OCI-LY1 (cell line): ENCODE measurements at regions not wholly inside any gene's neighbourhood (a gene's known extent, or its start where the extent isn't known, plus 50 kb on each side); places are given as distances from the start of the nearest gene placed in this dataset.

ENCODE experiments used
- H2AFZ ChIP-seq: fragments of 200-600 bp; sonication (generic), shearing (Covaris generic); 2 replicates; pipeline ENCODE4 v1.6.0; 2014; ENCODE audit warnings: antibody characterized with exemption, mild to moderate bottlenecking, low read length
- H3F3A ChIP-seq: fragments of 200-600 bp; sonication (generic), shearing (Covaris generic); 2 replicates; pipeline ENCODE4 v1.6.0; 2014; ENCODE audit warnings: mild to moderate bottlenecking, antibody characterized with exemption, low read length, moderate library complexity; ENCODE audit not compliant: insufficient read depth
- H3K27ac ChIP-seq: fragments of 200-600 bp; sonication (generic); 2 replicates; pipeline ENCODE4 v1.5.1; 2014; ENCODE audit warnings: low read length, mixed run types, mild to moderate bottlenecking, low read depth; ENCODE audit not compliant: poor library complexity, severe bottlenecking
- H3K27me3 ChIP-seq: fragments of 200-600 bp; sonication (generic); 2 replicates; pipeline ENCODE4 v1.6.0; 2014; ENCODE audit warnings: antibody characterized with exemption, mild to moderate bottlenecking, low read length, moderate library complexity; ENCODE audit not compliant: insufficient read depth
- H3K36me3 ChIP-seq: fragments of 200-600 bp; sonication (generic); 2 replicates; pipeline ENCODE4 v1.6.1; 2014; ENCODE audit warnings: mild to moderate bottlenecking, antibody characterized with exemption, low read length, moderate library complexity, mixed read lengths; ENCODE audit not compliant: insufficient read depth
- H3K4me1 ChIP-seq: fragments of 200-600 bp; sonication (generic); 2 replicates; pipeline ENCODE4 v1.5.1; 2014; ENCODE audit warnings: mild to moderate bottlenecking, low read length, moderate library complexity; ENCODE audit not compliant: insufficient read depth, severe bottlenecking
- H3K4me2 ChIP-seq: fragments of 200-600 bp; sonication (generic), shearing (Covaris generic); 2 replicates; pipeline ENCODE4 v1.6.1; 2014; ENCODE audit warnings: low read length
- H3K4me3 ChIP-seq: fragments of 200-600 bp; sonication (generic); 2 replicates; pipeline ENCODE4 v1.5.1; 2014; ENCODE audit warnings: low read length, low read depth, mild to moderate bottlenecking, mixed read lengths; ENCODE audit not compliant: poor library complexity, severe bottlenecking
- H3K79me2 ChIP-seq: fragments of 200-600 bp; shearing (Covaris generic); 2 replicates; pipeline ENCODE4 v1.6.1; 2016; ENCODE audit warnings: mixed run types, low read length, mixed read lengths; ENCODE audit not compliant: insufficient read depth
- H3K9ac ChIP-seq: fragments of 200-600 bp; sonication (generic), shearing (Covaris generic); 2 replicates; pipeline ENCODE4 v1.6.1; 2014; ENCODE audit warnings: mild to moderate bottlenecking, low read length, mixed read lengths
- H3K9me2 ChIP-seq: fragments of 200-600 bp; sonication (generic), shearing (Covaris generic); 2 replicates; pipeline ENCODE4 v1.6.1; 2014; ENCODE audit warnings: low read depth, mild to moderate bottlenecking, low read length, mixed read lengths
- H3K9me3 ChIP-seq: fragments of 200-600 bp; shearing (Covaris generic); 2 replicates; pipeline ENCODE4 v1.6.1; 2014; ENCODE audit warnings: low read length, mixed read lengths
- H4K20me1 ChIP-seq: fragments of 200-600 bp; sonication (generic), shearing (Covaris generic); 2 replicates; pipeline ENCODE4 v1.6.0; 2016; ENCODE audit warnings: mild to moderate bottlenecking, low read length; ENCODE audit not compliant: insufficient read depth
- CTCF ChIP-seq: fragments of 200-600 bp; sonication (generic), shearing (Covaris generic); IDR thresholded peaks from 2 replicates; pipeline ENCODE4 v1.5.1; 2017; ENCODE audit warnings: mild to moderate bottlenecking, antibody characterized with exemption, low read length, moderate library complexity, mixed read lengths
- EZH2 ChIP-seq: fragments of 200-600 bp; sonication (generic), shearing (Covaris generic); IDR thresholded peaks from 2 replicates; pipeline ENCODE4 v1.8.0; 2017; ENCODE audit warnings: borderline replicate concordance, mixed run types, mild to moderate bottlenecking, antibody characterized with exemption, low read length, moderate library complexity, mixed read lengths

DNA sequence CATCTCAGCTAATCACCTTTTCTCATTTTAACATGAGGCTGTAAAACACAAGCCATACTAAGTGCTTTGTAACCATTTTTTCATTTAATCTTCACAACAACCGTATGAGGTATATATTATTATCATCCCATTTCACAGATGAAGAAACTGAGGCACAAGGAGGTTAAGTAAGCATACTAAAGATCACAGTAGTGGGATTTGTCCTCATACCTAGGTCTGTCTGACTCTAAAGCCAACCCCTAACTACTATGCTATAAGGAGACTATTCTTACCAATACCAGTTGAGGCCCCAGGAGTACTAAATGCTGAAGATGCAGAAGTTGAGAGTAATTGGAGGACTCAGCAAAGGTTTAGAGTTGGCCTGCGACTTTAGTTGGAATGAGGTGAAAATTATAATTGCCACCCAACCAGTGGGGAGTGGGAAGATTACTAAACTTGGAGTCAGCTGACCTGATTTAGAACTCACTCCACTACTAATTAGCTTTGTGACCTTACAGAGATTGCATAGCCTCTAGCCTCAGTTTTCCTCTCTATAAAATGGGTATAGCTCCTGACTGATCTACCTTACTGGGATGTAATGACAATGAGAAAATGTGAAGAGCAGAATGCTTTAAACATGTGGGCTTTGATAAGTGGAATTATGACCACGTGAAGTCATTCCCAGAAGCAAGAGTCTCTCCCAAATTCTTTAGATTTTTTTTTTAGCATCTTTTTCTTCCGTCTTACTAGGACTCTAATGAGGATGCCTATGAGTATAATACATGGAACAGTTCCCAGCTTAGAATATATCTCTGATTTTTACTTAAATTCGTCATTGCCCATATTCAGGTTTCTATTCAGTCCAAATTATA lies 85.8 kb upstream of the IPO9 start:
- H3K4me1 ChIP-seq, result peaks cover 16% of the 10 kb centered on the region
- H3K9ac ChIP-seq, result no peak overlapping the region
- no peak overlapping the region for H3K4me3 ChIP-seq
- H2AFZ ChIP-seq, result no peak overlapping the region
- no peaks in the 10 kb centered on the region for H3K9me3 ChIP-seq
- no peaks in the 10 kb centered on the region for H4K20me1 ChIP-seq
- no peaks in the 10 kb centered on the region for H3K79me2 ChIP-seq
- no peaks in the 10 kb centered on the region for H3K36me3 ChIP-seq
- H3K27me3 ChIP-seq, result no peaks in the 10 kb centered on the region; the same call in 1 of the 2 replicates
- H3K27ac ChIP-seq, result no peak overlapping the region
- H3F3A ChIP-seq, result no peaks in the 10 kb centered on the region
- no peak overlapping the region for H3K4me2 ChIP-seq
- no peaks in the 10 kb centered on the region for H3K9me2 ChIP-seq
- TF ChIP-seq EZH2, result no peak
- TF ChIP-seq CTCF, result no peak

DNA sequence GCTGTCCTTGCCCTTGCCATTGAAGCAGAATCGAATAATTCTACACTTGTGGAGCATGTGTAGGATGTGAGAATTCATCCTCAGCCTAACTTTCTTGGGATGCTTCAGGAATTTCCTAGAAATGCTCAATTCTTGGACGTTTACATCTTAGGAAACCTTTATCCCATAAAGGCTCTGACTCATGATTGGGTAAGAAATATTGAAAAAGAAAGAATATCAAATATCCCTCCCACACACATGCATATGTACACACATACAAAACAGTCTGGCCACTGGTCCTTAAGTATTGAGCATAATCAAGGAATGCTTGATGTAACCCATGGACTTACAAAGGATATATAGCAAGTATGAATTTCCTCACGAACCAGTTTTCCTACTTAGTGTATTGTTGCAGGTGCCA lies 83.9 kb upstream of the IPO9 start:
- Histone ChIP-seq H3K27me3 (no peaks in the 10 kb centered on the region), H3K27ac (no peak overlapping the region), H3K36me3 (no peaks in the 10 kb centered on the region), H3F3A (no peaks in the 10 kb centered on the region), H3K4me2 (no peak overlapping the region), H3K79me2 (no peaks in the 10 kb centered on the region), H3K4me3 (no peak overlapping the region), H3K9ac (no peak overlapping the region), H4K20me1 (no peaks in the 10 kb centered on the region), H2AFZ (no peak overlapping the region), H3K9me2 (no peaks in the 10 kb centered on the region), H3K9me3 (no peaks in the 10 kb centered on the region), H3K4me1 (peaks cover 6% of the 10 kb centered on the region)
- TF ChIP-seq CTCF, result no peak

DNA sequence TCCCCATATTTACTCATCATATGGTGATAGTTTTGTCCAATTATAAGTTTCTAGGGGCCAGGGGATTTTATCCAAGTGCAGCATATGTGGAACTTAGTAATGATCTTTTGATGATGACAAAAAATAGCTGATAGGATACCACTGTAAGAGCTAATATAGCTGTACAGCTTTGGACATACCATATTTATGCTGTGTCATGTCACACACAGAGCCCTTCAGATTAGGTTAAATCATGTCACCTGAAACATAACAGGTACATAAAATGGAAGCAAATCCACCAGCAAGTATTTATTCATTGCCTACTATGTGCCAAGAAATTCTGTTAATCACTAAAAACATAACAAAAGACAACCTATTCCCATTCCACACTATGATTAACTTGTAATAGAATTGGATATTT lies 82.8 kb upstream of the IPO9 start:
- no peaks in the 10 kb centered on the region for H3K36me3 ChIP-seq
- no peak overlapping the region for H3K4me2 ChIP-seq
- H3K9me3 ChIP-seq, result no peaks in the 10 kb centered on the region
- H3K27ac ChIP-seq, result no peak overlapping the region
- no peak overlapping the region for H3K4me3 ChIP-seq
- H3K9ac ChIP-seq, result no peak overlapping the region
- TF ChIP-seq EZH2 (no peak), CTCF (no peak)
- no peaks in the 10 kb centered on the region for H3F3A ChIP-seq
- H3K9me2 ChIP-seq, result no peaks in the 10 kb centered on the region
- no peaks in the 10 kb centered on the region for H3K4me1 ChIP-seq
- H2AFZ ChIP-seq, result no peak overlapping the region
- no peaks in the 10 kb centered on the region; the same call in 1 of the 2 replicates for H3K27me3 ChIP-seq
- H3K79me2 ChIP-seq, result no peaks in the 10 kb centered on the region
- H4K20me1 ChIP-seq, result no peaks in the 10 kb centered on the region
